ENCODE measurements at regions not wholly inside any gene's neighbourhood (a gene's known extent, or its start where the extent isn't known, plus 50 kb on each side); places are given as distances from the start of the nearest gene placed in this dataset.
"Not testable (repeated sequence)": the region's sequence is repeated elsewhere in the genome, so short reads cannot be mapped to it uniquely, and the experiment has no call there.

DNA sequence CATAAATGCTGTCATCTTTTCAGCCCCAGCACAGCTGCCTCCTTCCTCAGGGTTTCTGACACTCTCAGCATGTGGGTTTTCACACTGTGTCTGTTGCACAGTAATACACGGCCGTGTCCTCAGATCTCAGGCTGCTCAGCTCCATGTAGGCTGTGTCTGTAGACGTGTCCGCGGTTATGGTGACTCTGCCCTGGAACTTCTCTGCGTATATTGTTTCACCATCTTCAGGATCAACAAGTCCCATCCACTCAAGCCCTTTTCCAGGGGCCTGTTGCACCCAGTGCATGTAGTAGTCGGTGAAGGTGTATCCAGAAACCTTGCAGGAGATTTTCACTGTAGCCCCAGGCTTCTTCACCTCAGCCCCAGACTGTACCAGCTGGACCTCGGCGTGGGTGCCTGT is 1210.6 kb downstream of the TMEM121 start:
- TF ChIP-seq, protein P1, sequence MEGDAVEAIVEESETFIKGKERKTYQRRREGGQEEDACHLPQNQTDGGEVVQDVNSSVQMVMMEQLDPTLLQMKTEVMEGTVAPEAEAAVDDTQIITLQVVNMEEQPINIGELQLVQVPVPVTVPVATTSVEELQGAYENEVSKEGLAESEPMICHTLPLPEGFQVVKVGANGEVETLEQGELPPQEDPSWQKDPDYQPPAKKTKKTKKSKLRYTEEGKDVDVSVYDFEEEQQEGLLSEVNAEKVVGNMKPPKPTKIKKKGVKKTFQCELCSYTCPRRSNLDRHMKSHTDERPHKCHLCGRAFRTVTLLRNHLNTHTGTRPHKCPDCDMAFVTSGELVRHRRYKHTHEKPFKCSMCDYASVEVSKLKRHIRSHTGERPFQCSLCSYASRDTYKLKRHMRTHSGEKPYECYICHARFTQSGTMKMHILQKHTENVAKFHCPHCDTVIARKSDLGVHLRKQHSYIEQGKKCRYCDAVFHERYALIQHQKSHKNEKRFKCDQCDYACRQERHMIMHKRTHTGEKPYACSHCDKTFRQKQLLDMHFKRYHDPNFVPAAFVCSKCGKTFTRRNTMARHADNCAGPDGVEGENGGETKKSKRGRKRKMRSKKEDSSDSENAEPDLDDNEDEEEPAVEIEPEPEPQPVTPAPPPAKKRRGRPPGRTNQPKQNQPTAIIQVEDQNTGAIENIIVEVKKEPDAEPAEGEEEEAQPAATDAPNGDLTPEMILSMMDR (IDR thresholded peaks at IDR 0.05; ENCODE audit: insufficient read depth in 1 of 2, low read depth in 1 of 2, low read length in 1 of 2, severe bottlenecking in 1 of 2, unreplicated experiment in 1 of 2): no peak
- no peak overlapping the region for H3K27ac Mint-ChIP-seq (ENCODE audit: unreplicated experiment)
- H3K4me3 ChIP-seq (ENCODE audit: low read depth, low read length): no peak overlapping the region
- H3K9me3 Mint-ChIP-seq (ENCODE audit: unreplicated experiment): no peaks in the 10 kb centered on the region
- H3K36me3 Mint-ChIP-seq (ENCODE audit: insufficient read depth, unreplicated experiment): no peaks in the 10 kb centered on the region
- H3K4me3 Mint-ChIP-seq (ENCODE audit: unreplicated experiment): no peak overlapping the region
- H3K36me3 ChIP-seq (ENCODE audit: control insufficient read depth, insufficient read depth, low read length): no peaks in the 10 kb centered on the region
- ChIA-PET CTCF (no interaction called here), POLR2A (no interaction called here)
- no peaks in the 10 kb centered on the region for H3K9me3 ChIP-seq
- no peaks in the 10 kb centered on the region for H3K27me3 ChIP-seq (replicated peaks; ENCODE audit: control insufficient read depth, insufficient read depth, low read length)
- no peaks in the 10 kb centered on the region for H3K27me3 Mint-ChIP-seq (ENCODE audit: insufficient read depth, unreplicated experiment)
- H3K4me1 ChIP-seq: no peaks in the 10 kb centered on the region
- no TSS peak for BruUV-seq (replicated peaks)
- no peak for DNase-seq
- no peaks in the 10 kb centered on the region for H3K4me1 Mint-ChIP-seq (ENCODE audit: low read depth, unreplicated experiment)
- intact Hi-C loops (cut with micrococcal nuclease; ENCODE audit: unreplicated experiment): no loop called here

DNA sequence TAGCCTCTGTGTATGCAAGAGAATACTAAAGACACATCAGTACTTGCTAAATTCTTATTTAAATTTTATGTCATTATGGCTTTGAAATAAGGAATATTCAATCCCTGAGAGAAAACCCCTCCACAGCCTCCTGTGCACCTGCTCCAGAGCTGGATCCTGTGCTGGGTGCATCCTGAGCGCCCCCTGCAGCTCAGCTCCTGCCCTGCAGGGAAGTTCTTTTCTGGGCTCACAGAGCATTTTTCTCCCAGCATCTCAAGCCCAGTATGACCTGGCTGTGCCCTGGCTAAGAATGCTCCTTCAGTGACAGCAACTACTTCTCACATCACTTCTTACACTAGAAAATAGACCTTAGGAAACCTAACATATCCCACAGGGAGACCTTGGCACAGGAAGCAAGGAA is 1211.7 kb downstream of the TMEM121 start:
- intact Hi-C loops (cut with micrococcal nuclease; ENCODE audit: unreplicated experiment): no loop called here
- CTCF ChIA-PET: no interaction called here
- Histone ChIP-seq H3K4me1 (no peaks in the 10 kb centered on the region), H3K9me3 (no peaks in the 10 kb centered on the region), H3K4me3 (ENCODE audit: low read depth, low read length) (no peak overlapping the region), H3K36me3 (ENCODE audit: control insufficient read depth, insufficient read depth, low read length) (no peaks in the 10 kb centered on the region), H3K27me3 (replicated peaks; ENCODE audit: control insufficient read depth, insufficient read depth, low read length) (no peaks in the 10 kb centered on the region)
- BruUV-seq (replicated peaks): no TSS peak
- no peaks in the 10 kb centered on the region for H3K4me1 Mint-ChIP-seq (ENCODE audit: low read depth, unreplicated experiment)
- no peaks in the 10 kb centered on the region for H3K36me3 Mint-ChIP-seq (ENCODE audit: insufficient read depth, unreplicated experiment)
- H3K27ac Mint-ChIP-seq (ENCODE audit: unreplicated experiment): no peak overlapping the region
- H3K9me3 Mint-ChIP-seq (ENCODE audit: unreplicated experiment): no peaks in the 10 kb centered on the region
- TF ChIP-seq, protein P1 (IDR thresholded peaks at IDR 0.05; ENCODE audit: insufficient read depth in 1 of 2, low read depth in 1 of 2, low read length in 1 of 2, severe bottlenecking in 1 of 2, unreplicated experiment in 1 of 2): no peak
- DNase-seq: no peak
- H3K27me3 Mint-ChIP-seq (ENCODE audit: insufficient read depth, unreplicated experiment): no peaks in the 10 kb centered on the region
- H3K4me3 Mint-ChIP-seq (ENCODE audit: unreplicated experiment): no peak overlapping the region
- POLR2A ChIA-PET: no interaction called here

DNA sequence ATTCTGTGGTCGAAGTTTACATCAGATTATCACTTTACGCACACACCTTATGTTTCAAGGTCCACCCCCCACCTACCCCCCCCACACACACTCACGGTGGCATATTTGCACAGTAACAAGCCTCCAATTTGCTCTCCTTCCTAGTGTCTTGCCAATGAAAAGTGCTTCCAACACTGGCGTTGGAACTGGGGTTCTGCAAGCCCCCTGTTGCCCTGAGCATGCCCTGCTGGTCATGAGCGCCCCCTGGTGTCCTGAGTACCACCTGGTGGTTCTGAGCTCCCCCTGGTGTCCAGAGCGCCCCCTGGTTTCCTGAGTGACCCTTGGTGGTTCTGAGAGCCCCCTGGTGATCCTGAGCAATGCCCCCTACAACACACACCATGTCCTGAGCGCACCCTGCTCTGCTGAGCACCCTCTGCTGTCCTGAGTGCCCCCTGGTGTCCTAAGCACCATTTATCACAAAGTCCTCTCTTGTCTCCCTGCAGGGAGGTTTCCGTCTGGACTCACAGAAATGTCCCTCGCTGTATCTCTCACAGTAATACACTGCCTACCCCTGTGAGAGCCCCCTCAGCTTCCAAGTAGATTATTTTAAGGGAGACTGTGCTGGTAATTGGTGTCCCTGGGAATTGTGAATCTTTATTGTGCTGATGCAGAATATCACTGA is 1212.3 kb downstream of the TMEM121 start:
- intact Hi-C loops (cut with micrococcal nuclease; ENCODE audit: unreplicated experiment); H3K4me3 Mint-ChIP-seq (ENCODE audit: unreplicated experiment); H3K4me1 ChIP-seq; H3K9me3 Mint-ChIP-seq (ENCODE audit: unreplicated experiment); H3K4me3 ChIP-seq (ENCODE audit: low read depth, low read length); H3K36me3 ChIP-seq (ENCODE audit: control insufficient read depth, insufficient read depth, low read length); H3K4me1 Mint-ChIP-seq (ENCODE audit: low read depth, unreplicated experiment); H3K27me3 Mint-ChIP-seq (ENCODE audit: insufficient read depth, unreplicated experiment); POLR2A ChIA-PET; CTCF ChIA-PET; H3K36me3 Mint-ChIP-seq (ENCODE audit: insufficient read depth, unreplicated experiment); H3K27ac Mint-ChIP-seq (ENCODE audit: unreplicated experiment); H3K9me3 ChIP-seq; DNase-seq; H3K27me3 ChIP-seq (replicated peaks; ENCODE audit: control insufficient read depth, insufficient read depth, low read length); BruUV-seq (replicated peaks): not testable (repeated sequence)

DNA sequence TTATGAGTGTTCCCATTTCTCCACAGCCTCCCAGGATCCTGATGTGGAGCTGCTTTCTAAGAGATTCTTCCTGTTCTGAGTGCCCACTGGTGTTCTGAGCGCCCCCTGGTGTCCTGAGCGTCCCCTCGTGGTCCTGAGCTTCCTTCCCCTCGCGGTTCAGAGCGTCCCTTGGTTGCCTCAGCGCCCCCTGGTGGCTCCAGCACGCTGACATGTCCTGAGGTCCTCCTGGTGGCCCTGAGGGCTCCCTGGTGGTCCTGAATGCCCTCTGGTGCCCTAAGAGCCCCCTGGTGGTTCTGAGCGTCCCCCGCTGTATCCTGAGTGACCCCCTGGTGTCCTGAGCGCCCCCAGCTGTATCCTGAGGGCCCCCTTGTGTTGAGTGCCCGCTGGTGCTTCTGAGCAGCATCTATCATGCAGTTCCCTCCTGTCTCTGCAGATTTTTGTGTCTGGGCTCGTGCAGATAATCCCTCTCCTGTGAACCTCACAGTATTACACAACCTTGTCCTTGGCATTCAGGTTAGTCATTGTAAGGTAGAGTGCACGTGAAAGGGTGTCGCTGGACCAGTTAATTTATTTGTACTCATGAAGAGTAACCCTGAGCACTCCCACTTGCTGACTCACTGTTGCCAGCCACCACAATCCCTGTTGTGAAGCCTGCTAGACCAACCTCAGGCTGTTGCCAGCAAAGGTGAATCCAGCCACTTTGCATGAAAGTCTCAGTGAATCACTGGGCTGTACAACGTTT is 1214.9 kb downstream of the TMEM121 start:
- DNase-seq: peak in 1 of 2 experiments; percentile 3
- H3K27me3 ChIP-seq (replicated peaks; ENCODE audit: control insufficient read depth, insufficient read depth, low read length); H3K27me3 Mint-ChIP-seq (ENCODE audit: insufficient read depth, unreplicated experiment); intact Hi-C loops (cut with micrococcal nuclease; ENCODE audit: unreplicated experiment); H3K4me3 ChIP-seq (ENCODE audit: low read depth, low read length); H3K4me1 Mint-ChIP-seq (ENCODE audit: low read depth, unreplicated experiment); H3K36me3 ChIP-seq (ENCODE audit: control insufficient read depth, insufficient read depth, low read length); H3K9me3 ChIP-seq; H3K4me3 Mint-ChIP-seq (ENCODE audit: unreplicated experiment); H3K36me3 Mint-ChIP-seq (ENCODE audit: insufficient read depth, unreplicated experiment); H3K27ac Mint-ChIP-seq (ENCODE audit: unreplicated experiment); H3K4me1 ChIP-seq; BruUV-seq (replicated peaks); H3K9me3 Mint-ChIP-seq (ENCODE audit: unreplicated experiment); POLR2A ChIA-PET: not testable (repeated sequence)
- CTCF ChIA-PET: interaction anchor here (0.6 to 0.7 kb wide), 2 partner anchors 47 to 89 kb away, joined by 7 to 9 read pairs; no protein-coding TSS in a partner anchor

DNA sequence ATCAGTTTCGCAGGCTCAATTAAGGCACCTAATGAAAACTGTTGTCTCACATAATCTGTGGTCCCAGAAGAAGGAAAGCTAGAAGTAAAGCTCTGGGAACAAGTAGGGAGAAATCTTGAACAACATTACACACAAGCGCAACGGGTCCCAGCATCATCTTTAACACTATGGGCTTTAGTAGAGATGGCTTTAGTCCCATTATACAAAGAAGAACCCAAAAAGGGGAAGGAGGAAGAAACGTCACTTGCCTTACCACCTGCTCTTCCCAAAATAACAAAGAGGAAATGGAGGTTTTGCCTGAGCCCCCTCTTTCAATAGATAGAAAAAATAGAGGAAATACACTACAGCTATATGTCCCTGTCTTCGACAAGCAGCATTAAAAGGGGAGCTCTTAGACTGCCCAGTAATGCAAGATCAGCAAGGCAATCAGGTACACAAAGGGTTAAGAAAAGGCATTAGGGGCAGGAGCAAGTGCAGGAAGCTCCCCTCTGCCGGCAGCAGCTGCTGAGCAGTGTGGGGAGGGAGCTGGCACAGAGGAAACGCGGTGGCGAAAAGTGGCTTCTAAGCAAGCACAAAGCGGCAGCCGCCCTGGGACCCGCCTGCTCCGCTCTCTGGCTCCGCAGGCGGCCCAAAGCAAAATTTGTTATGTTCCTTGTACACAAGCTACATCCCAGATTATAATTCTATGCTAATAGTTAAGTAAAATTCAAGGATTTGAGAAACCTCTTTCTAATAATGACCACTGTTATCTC is 1218.8 kb downstream of the TMEM121 start:
- POLR2A ChIA-PET; BruUV-seq (replicated peaks); H3K36me3 Mint-ChIP-seq (ENCODE audit: insufficient read depth, unreplicated experiment); CTCF ChIA-PET; H3K4me3 Mint-ChIP-seq (ENCODE audit: unreplicated experiment); H3K4me3 ChIP-seq (ENCODE audit: low read depth, low read length); H3K27me3 Mint-ChIP-seq (ENCODE audit: insufficient read depth, unreplicated experiment); H3K27me3 ChIP-seq (replicated peaks; ENCODE audit: control insufficient read depth, insufficient read depth, low read length); H3K4me1 Mint-ChIP-seq (ENCODE audit: low read depth, unreplicated experiment); intact Hi-C loops (cut with micrococcal nuclease; ENCODE audit: unreplicated experiment); DNase-seq; H3K27ac Mint-ChIP-seq (ENCODE audit: unreplicated experiment); H3K9me3 ChIP-seq; H3K36me3 ChIP-seq (ENCODE audit: control insufficient read depth, insufficient read depth, low read length); H3K4me1 ChIP-seq; H3K9me3 Mint-ChIP-seq (ENCODE audit: unreplicated experiment): not testable (repeated sequence)
